Adipocyte (in vitro differentiated cells): ENCODE measurements at regions not wholly inside any gene's neighbourhood (a gene's known extent, or its start where the extent isn't known, plus 50 kb on each side); places are given as distances from the start of the nearest gene placed in this dataset.

Source experiments
- DNase-seq: peaks from one replicate; pipeline ENCODE4 v3.0.0-alpha.2; 2015; ENCODE audit warnings: low read depth
- H3K27me3 ChIP-seq: replicated peaks from 2 replicates; pipeline ENCODE4 v1.7.0; 2013; ENCODE audit warnings: mild to moderate bottlenecking, low read length, moderate library complexity; ENCODE audit not compliant: control insufficient read depth, insufficient read depth
- H3K36me3 ChIP-seq: 2 replicates; pipeline ENCODE4 v1.7.0; 2013; ENCODE audit warnings: low read length, mild to moderate bottlenecking, moderate library complexity; ENCODE audit not compliant: control insufficient read depth, insufficient read depth, severe bottlenecking
- H3K4me1 ChIP-seq: 2 replicates; pipeline ENCODE4 v1.7.0; 2013; ENCODE audit warnings: mild to moderate bottlenecking, low read length, moderate library complexity; ENCODE audit not compliant: control insufficient read depth, insufficient read depth
- H3K4me3 ChIP-seq: 2 replicates; pipeline ENCODE4 v1.7.0; 2013; ENCODE audit warnings: mild to moderate bottlenecking, low read length, moderate library complexity
- H3K9ac ChIP-seq: 2 replicates; pipeline ENCODE4 v1.7.0; 2013; ENCODE audit warnings: mild to moderate bottlenecking, low read length, moderate library complexity
- H3K9me3 ChIP-seq: 2 replicates; pipeline ENCODE4 v1.7.0; 2013; ENCODE audit warnings: mild to moderate bottlenecking, low read length, moderate library complexity; ENCODE audit not compliant: control insufficient read depth

DNA sequence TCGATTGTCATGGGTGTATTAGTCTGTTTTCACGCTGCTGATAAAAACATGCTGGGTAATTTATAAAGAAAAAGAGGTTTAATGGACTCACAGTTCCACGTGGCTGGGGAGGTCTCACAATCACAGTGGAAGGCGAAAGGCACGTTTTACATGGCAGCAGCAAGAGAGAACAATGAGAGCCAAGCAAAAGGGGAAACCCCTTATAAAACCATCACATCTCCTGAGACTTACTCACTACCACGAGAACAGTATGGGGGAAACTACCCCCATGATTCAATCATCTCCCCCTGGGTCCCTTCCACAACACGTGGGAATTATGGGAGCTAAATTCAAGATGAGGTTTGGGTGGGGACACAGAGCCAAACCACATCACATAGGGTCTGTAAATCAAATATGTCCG is 167.4 kb upstream of the XYLT1 start:
- Histone ChIP-seq H3K4me3 (no peak overlapping the region), H3K27me3 (no peaks in the 10 kb centered on the region), H3K9me3 (no peaks in the 10 kb centered on the region), H3K4me1 (no peaks in the 10 kb centered on the region), H3K9ac (no peak overlapping the region), H3K36me3 (no peaks in the 10 kb centered on the region)
- no peak for DNase-seq

DNA sequence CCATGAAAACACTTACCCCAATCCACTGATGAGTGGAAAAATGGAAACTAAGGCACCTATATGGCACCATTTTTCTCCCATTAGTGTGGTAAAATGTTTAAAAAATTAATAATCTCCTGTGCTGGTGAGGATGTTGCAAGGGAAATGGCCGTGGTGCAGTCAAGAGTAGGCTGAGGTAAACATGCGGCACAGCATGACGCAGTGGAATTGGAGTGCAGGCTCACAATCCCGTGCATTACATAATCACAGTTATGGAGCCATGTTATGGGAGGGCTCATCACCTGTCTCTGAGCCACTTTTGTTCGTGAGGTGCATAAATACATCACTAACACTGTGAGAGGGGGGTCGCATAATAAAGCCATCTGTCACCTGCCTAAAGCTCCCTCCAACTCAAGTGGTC is 164.4 kb upstream of the XYLT1 start:
- Histone ChIP-seq H3K4me3 (no peak overlapping the region), H3K4me1 (no peaks in the 10 kb centered on the region), H3K9ac (no peak overlapping the region), H3K27me3 (no peaks in the 10 kb centered on the region), H3K36me3 (no peaks in the 10 kb centered on the region), H3K9me3 (no peaks in the 10 kb centered on the region)
- DNase-seq = no peak

DNA sequence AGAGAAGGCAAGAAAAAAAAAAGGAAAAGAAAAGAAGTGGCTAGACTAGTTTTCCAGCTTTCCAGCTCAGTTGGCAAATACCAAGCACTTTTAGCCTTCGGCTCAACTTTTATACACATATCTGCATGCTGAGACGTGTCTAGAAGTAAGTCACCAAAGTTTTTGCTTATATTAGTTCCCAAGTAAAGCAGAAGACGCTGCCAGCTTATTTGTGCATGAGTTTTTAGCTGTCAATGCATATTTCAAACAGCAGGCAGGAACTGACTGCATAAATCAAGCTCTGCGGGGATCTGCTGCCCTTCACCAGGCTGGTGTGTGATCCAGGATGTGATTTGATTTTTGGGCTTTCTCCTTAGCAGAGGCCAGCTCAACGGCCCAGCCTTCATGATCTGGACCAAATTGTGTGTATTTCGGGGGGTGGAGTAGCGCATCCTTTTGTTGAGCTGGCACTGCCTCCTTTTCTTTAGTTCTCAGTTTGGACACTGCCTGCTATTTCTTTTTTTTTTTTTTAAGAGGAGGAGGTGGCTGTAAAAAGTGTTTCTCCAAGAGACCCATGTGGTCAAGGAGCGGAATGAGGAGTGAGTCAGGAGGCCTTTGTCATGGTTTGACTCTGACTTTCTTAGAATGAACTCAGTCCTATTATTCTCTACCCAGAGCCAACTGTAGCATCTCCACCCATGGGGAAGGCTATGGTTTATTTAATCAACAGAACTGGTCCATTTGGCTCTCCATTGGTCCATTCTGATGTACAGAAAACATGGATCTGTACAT is 162.6 kb upstream of the XYLT1 start:
- Histone ChIP-seq H3K27me3 (no peaks in the 10 kb centered on the region), H3K4me3 (no peak overlapping the region), H3K9me3 (no peaks in the 10 kb centered on the region), H3K9ac (no peak overlapping the region), H3K4me1 (no peaks in the 10 kb centered on the region), H3K36me3 (no peaks in the 10 kb centered on the region)
- no peak for DNase-seq

DNA sequence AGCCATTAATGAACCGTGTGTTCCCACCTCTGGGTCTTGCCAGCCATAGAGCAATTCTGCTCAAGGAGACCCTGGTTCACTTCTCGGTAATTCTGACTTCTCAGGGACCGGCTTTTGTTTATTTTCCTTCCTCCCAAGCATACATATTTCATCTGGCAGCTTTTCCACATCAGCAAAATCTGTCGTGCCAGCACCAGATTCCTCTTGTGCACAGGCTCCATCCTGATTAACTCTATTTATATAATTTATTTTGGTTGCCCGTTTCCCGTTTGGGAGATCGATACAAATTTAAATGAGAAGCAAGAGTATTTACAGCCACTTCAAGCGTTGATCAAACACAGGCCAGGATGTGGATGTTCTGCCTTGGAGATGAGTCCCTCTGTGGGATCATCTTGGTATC is 161.9 kb upstream of the XYLT1 start:
- H3K36me3 ChIP-seq = no peaks in the 10 kb centered on the region
- H3K9ac ChIP-seq = no peak overlapping the region
- DNase-seq = no peak
- no peaks in the 10 kb centered on the region for H3K4me1 ChIP-seq
- H3K4me3 ChIP-seq = no peak overlapping the region
- no peaks in the 10 kb centered on the region for H3K27me3 ChIP-seq
- peaks cover 3% of the 10 kb centered on the region for H3K9me3 ChIP-seq

DNA sequence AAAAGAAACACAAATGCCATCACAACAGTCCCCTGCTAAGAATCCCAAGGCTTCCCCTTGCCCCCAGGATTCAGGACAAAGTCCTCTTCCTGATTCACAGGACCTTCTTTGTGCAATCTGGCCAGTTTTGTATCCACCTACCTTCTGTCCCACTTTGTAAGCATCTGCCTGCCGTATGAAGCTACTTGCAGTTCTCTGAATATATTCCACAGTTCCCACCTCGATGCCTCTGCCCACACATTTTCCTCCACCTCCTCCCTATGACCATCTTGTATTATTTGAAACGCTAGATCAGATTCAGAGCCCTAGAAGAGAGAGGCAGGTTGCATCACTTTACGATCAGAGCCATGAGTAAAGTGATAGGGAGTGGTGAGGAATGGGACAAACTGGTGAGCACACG is 159.2 kb upstream of the XYLT1 start:
- H3K4me1 ChIP-seq = no peaks in the 10 kb centered on the region
- H3K4me3 ChIP-seq = no peak overlapping the region
- no peaks in the 10 kb centered on the region for H3K36me3 ChIP-seq
- H3K9me3 ChIP-seq = peaks cover 23% of the 10 kb centered on the region
- no peak overlapping the region for H3K9ac ChIP-seq
- no peaks in the 10 kb centered on the region for H3K27me3 ChIP-seq
- DNase-seq = no peak

DNA sequence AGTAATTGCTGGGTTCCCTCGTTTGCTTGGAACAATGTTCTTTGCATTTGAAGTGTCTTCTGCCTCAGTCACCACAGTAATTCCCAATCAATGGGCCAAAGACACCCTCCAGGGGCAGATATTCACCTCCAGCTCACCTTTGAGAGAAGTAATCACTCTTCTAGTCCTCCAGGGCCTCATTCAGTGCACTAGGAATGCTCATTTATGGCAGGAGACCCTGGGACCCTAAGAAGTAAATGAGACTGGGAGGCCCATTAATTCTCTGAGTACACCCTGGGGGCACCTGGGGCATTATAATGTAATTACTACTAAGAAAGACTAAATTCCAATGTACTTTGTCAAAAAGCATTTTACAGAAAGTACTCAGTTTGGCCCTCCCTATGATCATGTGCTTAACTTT is 158.2 kb upstream of the XYLT1 start:
- Histone ChIP-seq H3K36me3 (no peaks in the 10 kb centered on the region), H3K27me3 (no peaks in the 10 kb centered on the region), H3K4me1 (no peaks in the 10 kb centered on the region), H3K4me3 (no peak overlapping the region), H3K9me3 (peaks cover 32% of the 10 kb centered on the region), H3K9ac (no peak overlapping the region)
- no peak for DNase-seq

DNA sequence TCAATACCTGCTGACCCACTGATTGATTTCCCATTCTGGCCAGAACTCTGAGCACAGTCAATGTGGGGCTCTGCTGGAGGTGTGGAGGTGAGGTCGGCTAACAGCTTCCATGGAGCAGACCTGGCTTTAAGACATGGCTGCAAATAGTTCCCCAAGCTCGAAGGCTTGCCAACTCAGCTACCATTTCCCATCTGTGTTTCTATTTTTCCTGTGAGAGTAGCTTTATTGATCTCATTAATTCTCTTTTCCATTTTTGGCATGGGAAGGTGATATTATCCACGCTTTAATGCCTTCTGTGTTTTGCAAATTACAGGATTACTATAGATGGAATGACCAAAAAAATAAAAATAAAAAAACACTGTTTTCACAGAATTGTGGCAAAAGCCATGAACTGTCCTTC is 151.6 kb upstream of the XYLT1 start:
- no peak overlapping the region for H3K4me3 ChIP-seq
- no peaks in the 10 kb centered on the region for H3K4me1 ChIP-seq
- no peaks in the 10 kb centered on the region for H3K27me3 ChIP-seq
- peaks cover 25% of the 10 kb centered on the region for H3K9me3 ChIP-seq
- DNase-seq = no peak
- H3K9ac ChIP-seq = no peak overlapping the region
- no peaks in the 10 kb centered on the region for H3K36me3 ChIP-seq

DNA sequence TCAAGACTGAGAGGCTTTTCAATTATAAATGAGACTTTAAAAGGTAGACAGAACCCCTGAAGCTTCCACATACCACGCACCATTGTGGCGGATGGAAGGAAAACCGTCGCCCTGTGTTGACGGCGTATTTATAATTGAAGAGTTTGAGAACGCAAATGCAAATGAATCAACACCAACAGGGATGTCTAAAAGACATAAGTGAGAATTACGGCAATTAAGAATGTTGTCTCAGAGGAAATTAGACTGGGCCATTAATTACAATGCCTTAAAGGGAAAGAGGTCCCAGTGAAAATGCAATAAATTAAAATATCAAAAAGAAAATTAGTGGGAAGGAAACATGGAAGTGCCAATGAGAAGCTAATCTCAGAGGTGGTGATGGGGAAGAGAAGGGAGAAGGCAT is 148.5 kb upstream of the XYLT1 start:
- Histone ChIP-seq H3K9me3 (peaks cover 1% of the 10 kb centered on the region), H3K36me3 (no peaks in the 10 kb centered on the region), H3K9ac (no peak overlapping the region), H3K4me3 (no peak overlapping the region), H3K27me3 (no peaks in the 10 kb centered on the region), H3K4me1 (no peaks in the 10 kb centered on the region)
- DNase-seq = no peak

DNA sequence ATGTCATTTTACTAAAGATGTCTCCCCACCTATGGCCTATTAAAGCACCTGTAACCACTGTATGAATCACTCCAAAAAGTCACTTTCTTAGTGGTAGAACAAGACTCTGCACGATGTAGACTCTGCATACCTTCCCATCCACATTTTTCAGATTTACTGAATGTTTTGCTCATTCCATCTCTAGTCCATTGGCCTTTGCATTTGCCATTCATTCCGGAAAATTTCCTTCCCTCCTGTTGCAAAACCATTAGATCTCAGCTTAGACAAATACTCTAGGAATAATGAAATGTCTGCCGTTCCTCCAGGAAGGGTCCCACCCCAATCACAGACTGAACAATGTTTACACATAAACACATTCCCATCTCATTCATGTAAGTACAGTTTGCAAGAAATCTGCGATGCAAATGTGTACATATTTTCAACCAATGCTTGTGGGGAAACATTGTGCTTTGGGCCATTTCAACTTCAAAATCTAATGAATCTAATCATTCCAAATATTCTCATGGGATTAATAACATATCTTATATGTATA is 146.3 kb upstream of the XYLT1 start:
- H3K36me3 ChIP-seq = no peaks in the 10 kb centered on the region
- no peak overlapping the region for H3K4me3 ChIP-seq
- no peaks in the 10 kb centered on the region for H3K4me1 ChIP-seq
- no peak for DNase-seq
- no peaks in the 10 kb centered on the region for H3K9me3 ChIP-seq
- H3K9ac ChIP-seq = no peak overlapping the region
- H3K27me3 ChIP-seq = no peaks in the 10 kb centered on the region

DNA sequence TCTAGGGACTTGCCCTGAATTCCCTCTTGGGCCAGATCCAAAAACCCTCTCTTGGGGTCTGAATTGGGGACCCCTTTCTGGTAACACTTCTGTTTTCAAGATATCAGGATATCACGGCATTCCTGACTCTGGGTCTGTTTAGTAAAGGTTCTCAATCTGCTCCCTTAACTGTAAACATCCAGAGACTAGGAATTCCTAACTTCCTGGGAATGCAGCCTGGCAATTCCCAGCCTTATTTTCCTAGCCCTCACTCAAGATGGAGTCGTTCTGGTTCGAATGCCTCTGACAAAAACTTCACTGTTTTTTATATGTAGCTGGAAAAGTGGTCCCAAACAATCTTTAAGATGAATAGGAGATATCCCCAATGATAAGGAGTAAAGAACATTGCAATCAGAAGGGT is 141.6 kb upstream of the XYLT1 start:
- Histone ChIP-seq H3K9ac (no peak overlapping the region), H3K4me1 (no peaks in the 10 kb centered on the region), H3K9me3 (peaks cover 12% of the 10 kb centered on the region), H3K4me3 (no peak overlapping the region), H3K36me3 (no peaks in the 10 kb centered on the region), H3K27me3 (peaks cover 7% of the 10 kb centered on the region)
- no peak for DNase-seq

DNA sequence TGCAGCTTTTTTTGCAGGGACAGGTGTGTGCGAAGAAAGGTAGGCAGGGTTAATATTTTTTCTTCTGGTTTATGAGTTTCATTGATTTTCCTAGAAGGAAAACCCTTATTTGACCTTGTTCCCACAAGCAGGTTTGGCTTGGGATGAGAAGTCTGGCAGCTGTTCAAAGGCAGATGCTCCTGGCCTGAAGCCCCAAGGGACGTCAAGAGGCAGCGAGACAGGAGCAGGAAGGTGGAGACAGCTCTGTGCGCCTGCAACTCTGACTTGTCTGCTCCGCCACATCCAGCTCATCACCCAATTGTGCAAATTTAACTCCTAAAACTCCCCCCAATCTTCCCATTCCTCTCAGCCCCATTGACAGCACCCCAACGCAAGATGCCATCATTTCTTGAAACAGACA is 136.8 kb upstream of the XYLT1 start:
- H3K4me3 ChIP-seq = no peak overlapping the region
- peaks cover 7% of the 10 kb centered on the region for H3K27me3 ChIP-seq
- no peak for DNase-seq
- no peaks in the 10 kb centered on the region for H3K36me3 ChIP-seq
- H3K9me3 ChIP-seq = peaks cover 12% of the 10 kb centered on the region
- H3K9ac ChIP-seq = no peak overlapping the region
- no peaks in the 10 kb centered on the region for H3K4me1 ChIP-seq

DNA sequence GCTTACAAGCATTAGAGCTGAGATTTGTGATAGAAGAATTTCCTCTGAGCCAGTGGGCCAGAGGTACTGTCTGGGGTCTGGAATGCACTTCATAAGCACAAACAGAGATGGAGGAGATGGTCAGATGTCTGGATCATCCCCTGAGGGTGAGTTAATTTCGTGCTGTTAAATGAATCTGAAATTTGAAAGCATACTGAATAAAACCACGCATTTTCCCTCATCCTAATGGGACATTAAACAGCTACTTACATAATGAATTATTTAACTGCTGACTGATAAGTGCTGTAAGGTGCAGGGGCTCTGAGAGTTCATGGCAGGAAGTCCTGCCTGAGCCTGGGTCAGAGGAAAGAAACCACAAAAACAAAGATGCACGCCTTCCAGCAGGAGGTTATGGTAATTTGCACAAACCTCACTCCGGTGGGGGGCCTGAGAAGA is 136.3 kb upstream of the XYLT1 start:
- Histone ChIP-seq H3K27me3 (peaks cover 7% of the 10 kb centered on the region), H3K36me3 (no peaks in the 10 kb centered on the region), H3K9me3 (peaks cover 14% of the 10 kb centered on the region), H3K4me1 (no peaks in the 10 kb centered on the region), H3K4me3 (no peak overlapping the region), H3K9ac (no peak overlapping the region)
- no peak for DNase-seq
